ENCODE measurements at regions not wholly inside any gene's neighbourhood (a gene's known extent, or its start where the extent isn't known, plus 50 kb on each side); places are given as distances from the start of the nearest gene placed in this dataset.

DNA sequence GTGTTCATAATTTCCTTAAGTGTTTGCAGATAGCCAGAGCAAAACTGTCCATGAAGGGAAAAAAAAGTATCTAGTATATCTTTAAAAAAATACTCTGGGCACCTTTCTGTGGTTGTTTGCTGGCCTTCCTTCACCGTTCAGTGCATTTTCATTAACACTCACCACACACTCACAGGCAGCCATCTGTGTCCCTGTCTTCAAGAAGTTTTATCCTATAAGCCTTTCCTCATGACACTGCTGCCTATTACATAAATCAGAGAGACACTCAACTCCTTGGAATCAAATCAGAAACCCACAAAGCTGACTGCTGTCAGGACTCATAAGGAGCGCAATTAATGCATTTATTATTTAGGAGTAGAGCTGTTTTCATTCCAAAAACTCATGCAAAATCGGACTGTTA, 1720.2 kb downstream of the PCDH7 start:
- TF ChIP-seq, protein P1, sequence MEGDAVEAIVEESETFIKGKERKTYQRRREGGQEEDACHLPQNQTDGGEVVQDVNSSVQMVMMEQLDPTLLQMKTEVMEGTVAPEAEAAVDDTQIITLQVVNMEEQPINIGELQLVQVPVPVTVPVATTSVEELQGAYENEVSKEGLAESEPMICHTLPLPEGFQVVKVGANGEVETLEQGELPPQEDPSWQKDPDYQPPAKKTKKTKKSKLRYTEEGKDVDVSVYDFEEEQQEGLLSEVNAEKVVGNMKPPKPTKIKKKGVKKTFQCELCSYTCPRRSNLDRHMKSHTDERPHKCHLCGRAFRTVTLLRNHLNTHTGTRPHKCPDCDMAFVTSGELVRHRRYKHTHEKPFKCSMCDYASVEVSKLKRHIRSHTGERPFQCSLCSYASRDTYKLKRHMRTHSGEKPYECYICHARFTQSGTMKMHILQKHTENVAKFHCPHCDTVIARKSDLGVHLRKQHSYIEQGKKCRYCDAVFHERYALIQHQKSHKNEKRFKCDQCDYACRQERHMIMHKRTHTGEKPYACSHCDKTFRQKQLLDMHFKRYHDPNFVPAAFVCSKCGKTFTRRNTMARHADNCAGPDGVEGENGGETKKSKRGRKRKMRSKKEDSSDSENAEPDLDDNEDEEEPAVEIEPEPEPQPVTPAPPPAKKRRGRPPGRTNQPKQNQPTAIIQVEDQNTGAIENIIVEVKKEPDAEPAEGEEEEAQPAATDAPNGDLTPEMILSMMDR (IDR thresholded peaks at IDR 0.05), result no peak
- no peak for TF ChIP-seq EZH2 (IDR thresholded peaks at IDR 0.05)

Data from neural progenitor cell (in vitro differentiated cells).